Stimulated activated CD4-positive, alpha-beta T cell treated with anti-CD3 and anti-CD28 coated beads, Interleukin-4, amount 100 ng/mL, for 4 hours (primary cell): ENCODE measurements at regions not wholly inside any gene's neighbourhood (a gene's known extent, or its start where the extent isn't known, plus 50 kb on each side); places are given as distances from the start of the nearest gene placed in this dataset.

ENCODE experiments used
- DNase-seq, 2 experiments: peaks; one replicate each; pipeline ENCODE4 v3.0.0-alpha.2; 2020

- DNase-seq, result no peak
Observed at GRCh38 chr22:49426098-49426497, 401.6 kb downstream of the BRD1 start.

GRCh38 chr22:49425356-49425755 lies 402.3 kb downstream of the BRD1 start:
- DNase-seq, result no peak

- no peak for DNase-seq
Observed at GRCh38 chr22:49424893-49425270, 402.8 kb downstream of the BRD1 start.

DNA sequence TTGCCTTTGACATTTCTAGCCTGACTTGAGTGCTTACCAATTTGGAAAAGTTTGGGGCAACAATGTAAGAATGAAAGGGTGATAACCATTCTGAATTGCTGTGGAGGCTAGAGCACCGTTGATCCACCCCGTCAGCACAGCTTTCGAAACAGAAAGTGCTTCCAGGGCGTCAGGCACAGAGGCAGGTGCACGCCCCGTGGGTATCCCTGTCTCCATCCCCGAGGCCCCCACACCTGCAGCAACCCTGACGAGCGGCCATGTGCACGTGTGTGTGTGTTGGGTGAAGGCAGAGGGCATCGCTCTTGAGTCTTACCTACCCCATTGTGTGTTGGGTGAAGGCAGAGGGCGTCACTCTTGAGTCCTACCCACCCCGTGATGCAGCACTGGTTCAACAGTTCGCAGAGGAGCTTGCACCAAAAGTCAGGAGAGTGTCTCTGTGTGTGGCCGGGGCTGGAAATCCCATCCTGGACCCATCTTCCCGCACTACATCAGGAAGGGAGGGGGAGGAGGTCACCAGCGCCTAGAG lies 404.5 kb downstream of the BRD1 start:
- DNase-seq, result no peak

GRCh38 chr22:49422701-49423100 lies 405.0 kb downstream of the BRD1 start:
- no peak for DNase-seq

GRCh38 chr22:49420651-49421050 lies 407.0 kb downstream of the BRD1 start:
- DNase-seq, result no peak

GRCh38 chr22:49419661-49420060 lies 408.0 kb downstream of the BRD1 start:
- DNase-seq, result no peak

- DNase-seq, result no peak
Observed at GRCh38 chr22:49418943-49419342, 408.7 kb downstream of the BRD1 start.

DNA sequence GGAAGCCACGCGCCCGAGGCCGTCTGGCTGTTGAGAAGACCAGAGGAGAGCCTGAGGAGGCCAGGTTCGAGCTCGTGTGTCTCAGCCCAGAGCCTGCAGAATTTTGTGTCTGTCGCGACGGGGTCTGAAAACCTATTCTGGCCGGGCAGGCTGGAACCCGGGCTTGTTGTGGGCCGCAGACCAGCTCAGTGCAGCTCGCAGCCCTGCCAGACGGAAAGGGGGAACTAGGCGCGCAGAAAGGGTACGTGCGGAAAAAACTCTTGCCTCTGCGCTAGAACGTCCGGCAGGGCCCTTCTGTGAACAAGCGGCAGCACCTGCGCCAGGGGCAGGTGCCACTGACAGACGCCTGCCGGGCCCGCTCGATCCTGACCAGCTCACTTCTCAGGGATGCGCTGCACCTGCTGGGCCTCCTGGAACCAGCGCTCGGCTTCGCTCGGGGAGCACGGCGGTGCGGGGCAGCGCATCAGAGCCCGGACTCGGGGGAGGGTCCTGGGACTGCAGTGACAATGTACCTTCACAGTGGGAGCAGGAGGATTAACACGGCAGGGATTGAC lies 409.3 kb downstream of the BRD1 start:
- DNase-seq, result no peak

DNA sequence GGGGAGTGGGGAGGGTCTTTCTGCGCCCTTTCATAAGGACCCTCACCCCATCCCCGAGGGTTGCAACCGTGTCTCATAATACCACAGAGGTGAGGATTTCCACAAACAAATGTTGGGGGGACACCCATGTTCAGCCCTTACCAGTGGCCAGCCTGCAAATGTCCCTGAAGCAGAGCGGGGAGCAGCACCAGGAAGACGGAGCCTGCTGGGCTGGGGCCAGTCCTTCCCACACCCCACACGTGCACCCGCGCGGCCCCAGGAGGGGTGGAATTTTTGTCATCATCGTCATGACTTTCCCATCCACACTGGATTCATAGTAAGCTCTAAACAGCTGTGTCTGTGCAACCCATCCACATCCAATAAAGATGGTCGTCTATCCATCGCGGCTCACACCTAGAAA lies 409.8 kb downstream of the BRD1 start:
- DNase-seq, result no peak

DNA sequence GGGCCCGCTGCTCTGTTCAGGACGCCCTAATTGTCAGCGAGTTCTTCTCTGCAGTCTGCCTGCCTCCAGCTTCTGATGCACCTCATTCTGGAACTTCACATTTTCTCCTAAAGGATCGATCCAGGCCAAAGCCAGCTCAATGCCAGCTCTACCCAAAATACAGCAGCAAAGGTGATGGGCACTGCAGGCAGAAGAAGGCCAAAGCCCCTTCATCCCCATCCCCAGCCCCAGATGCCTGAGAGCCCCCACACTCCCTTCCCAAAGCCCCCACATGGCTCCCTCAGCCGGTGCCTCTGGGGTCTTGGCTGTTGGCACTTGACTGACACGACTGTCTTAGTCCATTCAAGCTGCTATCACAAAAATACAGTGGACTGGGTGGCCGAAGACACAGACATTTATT lies 410.3 kb downstream of the BRD1 start:
- DNase-seq, result no peak

GRCh38 chr22:49415151-49415951 lies 412.3 kb downstream of the BRD1 start:
- DNase-seq, result no peak

GRCh38 chr22:49413551-49413950 lies 414.1 kb downstream of the BRD1 start:
- DNase-seq, result no peak

DNA sequence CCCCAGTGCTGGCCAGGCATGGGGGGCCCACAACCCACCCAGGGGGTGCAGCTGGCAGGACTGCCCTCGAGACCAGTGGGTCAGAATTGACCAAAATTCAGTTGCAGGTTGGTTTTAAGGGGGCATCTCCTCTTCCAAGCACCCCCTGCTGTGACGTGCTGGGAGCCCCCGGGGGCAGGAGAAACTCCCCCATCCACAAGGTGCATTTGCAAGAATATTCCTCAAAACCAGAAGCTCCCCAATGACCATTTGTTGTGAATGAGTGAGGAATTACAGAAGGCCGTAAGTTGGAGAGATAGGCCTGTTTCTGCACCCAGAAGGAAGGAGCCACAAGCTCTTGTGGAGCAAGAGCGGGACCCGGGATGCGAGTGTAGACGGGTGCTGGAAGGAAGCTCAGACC lies 414.5 kb downstream of the BRD1 start:
- no peak for DNase-seq

- no peak for DNase-seq
Observed at GRCh38 chr22:49412236-49412635, 415.4 kb downstream of the BRD1 start.

GRCh38 chr22:49411236-49411635 lies 416.4 kb downstream of the BRD1 start:
- DNase-seq, result no peak

DNA sequence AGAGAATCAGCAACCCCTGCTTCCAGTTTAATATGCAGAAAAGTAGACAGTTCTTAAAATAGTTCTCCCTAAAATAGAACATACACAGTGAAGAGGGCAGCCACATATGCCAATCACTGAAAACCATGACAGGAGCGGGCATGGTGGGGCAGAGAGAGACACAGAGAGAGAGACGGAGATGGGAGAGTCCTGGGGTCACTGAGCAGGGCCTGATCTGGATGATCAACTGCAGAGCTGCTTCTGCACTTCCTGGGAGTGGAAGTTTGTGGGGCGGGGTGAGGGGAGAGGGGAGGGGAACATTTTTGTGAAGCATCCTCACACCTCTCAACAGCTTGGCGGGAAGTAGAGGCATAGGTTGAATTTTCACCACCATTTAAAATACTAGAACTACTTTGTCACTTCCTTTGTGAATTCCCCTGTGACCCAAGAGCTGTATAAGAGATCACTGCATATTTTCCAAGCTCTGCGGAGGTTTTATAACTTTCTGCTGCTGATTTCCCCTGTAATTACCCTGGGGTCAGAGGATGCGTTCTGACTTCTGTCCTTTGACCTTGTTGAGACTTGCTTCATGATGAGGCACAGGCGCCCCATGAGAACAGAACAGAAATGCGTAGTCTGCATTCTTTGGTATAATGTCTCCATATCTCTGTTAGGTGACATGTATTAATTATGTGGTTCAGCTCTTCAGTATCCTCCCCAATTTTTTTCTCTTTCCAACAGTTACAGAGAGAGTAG lies 419.4 kb downstream of the BRD1 start:
- DNase-seq, result no peak

DNA sequence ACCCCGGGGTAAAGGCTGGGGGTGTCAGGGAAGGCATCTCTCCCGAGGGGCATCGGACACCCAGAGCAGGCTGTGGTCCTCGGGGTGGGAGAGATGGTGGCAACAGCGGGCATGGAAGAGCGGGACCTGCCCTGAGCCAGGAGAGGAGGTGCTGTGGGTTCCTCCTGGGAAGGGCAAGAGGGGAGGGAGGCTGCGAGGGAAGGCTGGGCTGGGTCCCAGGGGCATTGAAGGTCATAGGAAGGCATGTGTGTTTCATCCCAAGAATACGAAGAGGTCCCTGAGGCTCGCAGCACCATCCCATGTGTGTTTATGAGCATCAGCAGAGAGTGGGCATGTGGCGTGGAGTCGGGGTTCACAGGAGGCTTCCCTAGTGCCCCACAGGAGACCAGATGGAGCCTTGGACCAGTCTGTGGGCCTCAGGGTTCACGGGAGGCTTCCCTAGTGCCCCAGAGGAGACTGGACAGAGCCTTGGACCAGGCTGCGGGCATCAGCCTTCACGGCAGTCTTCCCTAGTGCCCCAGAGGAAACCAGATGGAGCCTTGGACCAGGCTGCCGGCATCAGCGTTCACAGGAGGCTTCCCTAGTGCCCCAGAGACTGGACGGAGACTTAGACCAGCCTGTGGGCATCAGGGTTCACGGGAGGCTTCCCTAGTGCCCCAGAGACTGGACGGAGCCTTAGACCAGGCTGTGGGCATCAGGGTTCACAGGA lies 420.6 kb downstream of the BRD1 start:
- no peak for DNase-seq

DNA sequence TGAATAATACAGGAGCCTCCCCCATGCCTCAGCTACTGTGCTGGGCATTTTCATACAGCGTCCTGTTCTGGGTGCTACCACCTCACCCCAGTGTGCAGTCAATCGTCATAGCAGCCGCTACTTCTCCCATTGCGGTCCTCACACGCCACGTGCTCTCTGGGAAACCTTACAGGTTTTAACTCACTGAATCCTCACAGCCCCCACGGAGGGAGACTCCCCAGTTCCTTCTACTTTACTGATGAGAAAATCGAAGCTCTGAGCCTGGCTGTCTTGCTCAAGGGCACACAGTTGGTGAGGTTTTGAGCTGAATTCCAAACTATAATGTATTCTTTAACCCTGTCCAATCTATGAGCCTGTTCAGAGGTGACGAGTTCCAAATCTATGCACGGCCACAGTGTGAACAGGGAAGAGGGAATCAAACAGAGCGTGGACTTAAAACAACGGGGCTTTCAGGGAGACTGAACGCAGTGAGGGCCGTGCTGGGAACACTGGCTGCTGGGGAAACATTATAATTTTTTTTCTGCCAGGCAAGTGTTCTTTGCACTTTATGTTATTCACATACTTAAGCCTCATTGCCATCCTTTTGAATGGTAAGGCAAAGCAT lies 421.5 kb downstream of the BRD1 start:
- DNase-seq, result no peak

DNA sequence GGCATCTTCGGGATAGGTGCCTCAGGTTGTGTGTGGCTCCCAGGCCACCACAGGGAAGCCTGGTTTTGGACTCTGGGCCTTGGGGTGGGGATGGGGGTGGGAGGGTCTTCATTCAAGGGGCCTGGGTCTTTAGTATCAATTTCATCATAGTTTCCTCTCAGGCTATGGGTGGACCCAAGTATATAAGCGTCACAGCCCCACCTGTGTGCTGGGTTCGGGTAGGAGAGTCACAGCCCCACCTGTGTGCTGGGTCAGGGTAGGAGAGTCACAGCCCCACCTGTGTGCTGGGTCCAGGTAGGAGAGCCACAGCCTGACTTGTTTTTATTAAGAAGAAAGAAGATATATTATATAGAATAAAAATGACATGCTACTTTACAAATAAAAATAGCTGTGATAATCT lies 422.1 kb downstream of the BRD1 start:
- no peak for DNase-seq

DNA sequence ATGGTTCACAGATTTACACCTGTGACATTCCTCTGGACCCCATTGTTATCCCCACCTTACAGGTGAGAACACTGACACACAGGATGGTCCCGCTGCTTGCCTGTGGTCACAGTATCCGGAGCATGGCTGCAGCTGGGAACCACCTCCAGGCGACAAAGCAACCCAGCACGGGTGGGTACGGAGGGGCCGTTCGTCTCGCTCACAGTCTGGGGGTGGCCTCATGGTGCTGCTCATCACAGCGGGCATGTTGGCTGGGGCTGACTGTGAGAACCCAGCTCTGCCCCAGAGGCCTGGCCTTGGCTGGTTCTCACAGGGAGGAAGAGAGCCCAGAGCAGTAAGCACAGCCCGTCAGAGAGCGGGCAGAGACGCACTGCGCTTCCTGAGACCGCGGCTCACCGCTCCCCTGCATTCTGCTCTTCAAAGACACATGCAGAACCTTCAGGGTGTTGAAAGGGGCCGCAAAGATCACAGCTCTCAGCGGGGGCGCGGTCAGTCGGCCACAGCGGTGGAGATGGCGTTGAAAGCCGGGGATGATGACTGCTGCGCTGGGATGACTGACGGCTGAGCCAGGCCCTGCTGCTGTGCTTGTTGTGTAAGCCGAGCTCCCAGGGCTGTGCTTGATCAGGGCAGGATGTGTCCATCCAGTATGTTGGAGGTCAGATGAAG lies 423.0 kb downstream of the BRD1 start:
- DNase-seq, result no peak

DNA sequence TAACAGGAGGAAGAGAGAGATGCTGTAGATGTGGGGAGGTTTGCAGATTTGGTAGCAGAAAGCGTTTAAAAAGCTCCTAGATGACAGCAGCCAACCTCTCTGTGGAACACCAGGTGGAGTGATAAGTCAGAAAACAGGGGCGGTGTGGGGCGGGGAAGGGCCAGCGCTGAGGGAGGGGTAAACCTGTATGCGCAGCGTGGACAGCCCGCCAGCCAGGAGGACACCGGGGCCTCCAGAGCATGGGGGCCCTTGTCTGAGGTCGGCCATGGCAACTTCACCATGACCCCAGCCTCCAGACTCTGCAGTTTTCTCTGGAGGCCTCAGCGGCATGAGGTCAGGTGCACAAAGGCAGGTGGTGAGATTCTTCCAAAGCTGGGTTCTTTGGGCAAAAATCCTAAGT lies 423.7 kb downstream of the BRD1 start:
- no peak for DNase-seq
